ENCODE measurements at regions not wholly inside any gene's neighbourhood (a gene's known extent, or its start where the extent isn't known, plus 50 kb on each side); places are given as distances from the start of the nearest gene placed in this dataset.
"Not testable (repeated sequence)": the region's sequence is repeated elsewhere in the genome, so short reads cannot be mapped to it uniquely, and the experiment has no call there.

DNA sequence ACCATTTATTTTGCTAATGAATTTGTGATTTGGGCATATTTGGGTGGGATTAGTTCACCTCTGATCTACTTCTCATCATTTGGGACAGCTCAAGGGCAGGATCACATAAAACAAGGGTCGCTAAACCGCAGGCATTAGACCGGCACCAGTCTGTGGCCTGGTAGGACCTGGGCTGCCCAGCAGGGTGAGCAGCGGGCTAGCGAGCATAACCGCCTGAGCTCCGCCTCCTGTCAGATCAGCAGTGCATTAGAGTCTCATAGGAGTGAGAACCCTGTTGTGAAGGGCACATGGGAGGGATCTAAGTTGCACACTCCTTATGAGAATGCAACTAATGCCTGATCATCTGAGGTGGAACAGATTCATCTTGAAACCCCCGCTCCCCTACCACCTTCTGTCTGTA lies 785.3 kb downstream of the TRHDE start:
- no peak for DNase-seq

DNA sequence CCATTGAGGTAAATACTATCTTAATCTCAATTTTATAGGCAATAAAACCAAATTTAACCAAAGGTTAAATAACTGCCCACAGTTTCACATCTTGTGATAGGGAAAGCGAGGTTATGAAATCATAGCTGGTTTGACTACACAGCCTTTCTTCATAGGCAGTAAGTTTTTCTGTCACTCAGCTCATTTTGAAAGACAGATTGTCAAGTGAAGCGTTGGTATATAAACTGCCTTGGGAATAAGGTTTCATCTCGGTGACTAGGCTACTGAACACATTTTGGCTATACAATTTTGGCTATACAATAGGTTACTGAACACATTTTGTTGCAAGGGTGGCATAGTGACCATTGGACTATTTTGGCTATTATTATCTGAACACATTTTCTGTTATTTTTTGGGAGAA lies 793.7 kb downstream of the TRHDE start:
- no peak for DNase-seq

DNA sequence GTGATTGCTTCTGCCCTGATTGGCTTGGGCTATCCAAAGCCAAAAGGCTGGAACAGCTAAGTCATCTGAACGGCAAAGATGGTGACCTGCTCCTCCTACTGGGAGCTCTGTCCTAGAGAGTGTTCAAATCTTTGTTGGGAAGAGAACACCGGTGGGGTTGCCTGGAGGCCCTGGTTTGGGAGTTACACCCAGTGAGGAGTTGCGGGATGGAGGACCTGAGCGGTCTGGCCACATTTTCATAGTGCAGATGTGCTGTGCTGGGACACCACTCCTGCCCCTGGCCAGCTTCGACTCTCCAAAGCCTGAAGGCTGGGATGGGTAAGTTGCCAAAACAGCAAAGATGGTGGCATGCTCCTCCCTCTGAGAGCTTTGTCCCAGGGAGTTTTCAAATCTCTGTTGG lies 795.4 kb downstream of the TRHDE start:
- no peak for DNase-seq

DNA sequence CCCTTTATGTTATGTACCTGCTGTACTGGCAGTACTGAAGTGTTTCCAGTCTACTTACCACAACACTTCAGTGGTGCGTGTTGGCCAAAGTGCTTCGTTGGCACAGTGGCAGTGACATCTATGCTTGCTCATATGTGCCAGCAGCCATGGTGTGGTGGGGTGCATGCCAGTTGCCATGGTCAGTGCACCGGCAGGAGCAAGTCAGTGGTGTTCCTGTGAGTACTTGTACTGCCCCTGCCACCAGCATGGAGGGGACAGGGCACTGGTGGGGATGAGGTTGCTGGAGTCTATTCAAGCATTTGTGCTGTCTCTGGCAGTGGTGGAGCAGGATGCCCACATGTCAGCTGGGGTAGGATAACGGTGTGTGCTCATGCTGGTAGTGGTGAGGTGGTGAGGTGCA lies 800.0 kb downstream of the TRHDE start:
- no peak for DNase-seq

DNA sequence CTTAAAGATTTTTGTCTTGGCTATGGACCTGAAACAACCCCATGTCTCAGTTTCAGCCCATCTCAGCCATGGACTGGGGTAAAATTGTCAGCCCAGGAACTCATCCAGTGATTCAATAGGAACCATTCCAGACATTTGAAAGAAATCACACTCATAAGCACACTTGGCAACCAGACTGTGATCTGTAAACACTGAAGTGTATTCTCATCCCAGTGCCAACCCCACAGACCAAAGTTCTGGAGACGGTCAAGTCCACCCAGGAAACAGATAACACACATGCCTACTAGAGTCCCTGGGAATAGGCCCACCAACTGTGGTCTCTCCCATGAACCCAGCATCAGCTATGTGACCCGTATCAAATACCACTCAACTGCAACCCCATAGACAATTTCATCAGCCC lies 804.6 kb downstream of the TRHDE start:
- DNase-seq: no peak

DNA sequence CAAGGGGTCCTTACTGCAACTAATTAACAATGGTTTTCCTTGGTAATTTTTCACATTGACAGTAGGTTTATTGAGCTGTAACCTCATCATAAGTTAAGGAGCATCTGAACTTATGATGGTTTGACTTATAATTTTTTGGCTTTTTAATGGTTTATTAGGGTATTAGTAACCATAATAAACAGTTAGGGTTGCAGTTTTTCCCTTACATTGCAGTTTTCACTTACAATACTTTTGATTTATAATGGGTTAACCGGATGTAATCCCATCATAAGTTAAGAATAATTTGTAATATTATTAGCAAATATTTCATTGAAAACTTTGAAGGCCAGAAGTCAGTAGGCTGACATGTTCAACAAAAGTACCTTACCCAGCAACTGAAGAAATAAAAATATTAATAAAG lies 811.6 kb downstream of the TRHDE start:
- DNase-seq: no peak

DNA sequence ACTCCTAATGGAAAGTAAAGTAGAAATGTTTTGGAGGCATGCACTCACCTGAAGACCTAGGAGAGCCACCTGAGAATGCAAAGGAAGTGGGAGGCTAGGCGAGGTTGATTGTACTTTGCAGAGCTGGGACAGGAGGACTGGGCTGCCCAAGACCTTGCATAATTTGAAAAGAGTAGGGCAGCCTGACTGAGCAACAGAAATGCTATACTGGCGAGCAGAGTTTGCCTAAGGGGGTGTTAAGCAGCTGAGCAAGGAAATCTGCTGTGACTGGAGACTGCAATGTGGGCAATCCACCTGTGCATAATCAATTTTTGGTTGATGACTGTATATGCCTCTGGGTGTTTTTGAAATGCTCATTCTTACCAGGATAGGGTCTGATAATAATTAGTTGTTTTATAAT lies 834.1 kb downstream of the TRHDE start:
- no peak for DNase-seq

DNA sequence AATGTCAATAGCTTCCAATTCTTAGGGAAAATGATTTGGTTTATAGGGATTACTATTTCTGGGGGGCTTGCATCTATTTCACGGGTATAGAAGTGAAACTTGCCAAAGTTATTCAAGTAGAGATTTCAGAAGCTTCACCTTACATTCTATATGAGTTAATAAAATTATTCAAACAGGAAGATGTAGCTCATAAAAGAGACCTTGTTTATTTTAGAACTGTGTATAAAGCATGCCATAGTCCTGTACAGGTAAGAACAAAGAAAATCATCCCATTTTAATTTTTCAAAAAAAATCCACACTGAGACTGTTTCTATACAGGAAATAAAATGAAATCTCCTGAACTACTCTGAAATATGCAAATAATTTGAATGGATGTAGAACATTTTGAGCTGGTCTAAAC lies 834.7 kb downstream of the TRHDE start:
- DNase-seq: no peak

DNA sequence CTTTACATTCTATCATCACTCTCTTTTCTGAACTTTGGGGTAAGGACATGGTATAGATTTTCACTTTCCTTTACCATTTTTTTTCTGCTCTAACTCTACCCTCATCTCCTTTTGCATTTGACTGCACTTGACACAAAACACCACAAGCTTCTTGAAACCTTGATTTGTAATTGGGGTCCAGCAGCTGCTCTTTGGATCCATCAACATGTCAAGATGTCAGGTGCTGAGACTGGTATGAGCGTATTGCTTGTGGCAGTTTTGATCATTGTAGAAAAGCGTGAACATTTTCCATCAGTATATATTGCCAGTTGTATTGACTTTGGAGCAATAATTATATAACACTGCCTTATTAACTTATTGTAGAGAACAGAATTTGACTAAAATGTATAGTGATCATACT lies 838.6 kb downstream of the TRHDE start:
- no peak for DNase-seq

DNA sequence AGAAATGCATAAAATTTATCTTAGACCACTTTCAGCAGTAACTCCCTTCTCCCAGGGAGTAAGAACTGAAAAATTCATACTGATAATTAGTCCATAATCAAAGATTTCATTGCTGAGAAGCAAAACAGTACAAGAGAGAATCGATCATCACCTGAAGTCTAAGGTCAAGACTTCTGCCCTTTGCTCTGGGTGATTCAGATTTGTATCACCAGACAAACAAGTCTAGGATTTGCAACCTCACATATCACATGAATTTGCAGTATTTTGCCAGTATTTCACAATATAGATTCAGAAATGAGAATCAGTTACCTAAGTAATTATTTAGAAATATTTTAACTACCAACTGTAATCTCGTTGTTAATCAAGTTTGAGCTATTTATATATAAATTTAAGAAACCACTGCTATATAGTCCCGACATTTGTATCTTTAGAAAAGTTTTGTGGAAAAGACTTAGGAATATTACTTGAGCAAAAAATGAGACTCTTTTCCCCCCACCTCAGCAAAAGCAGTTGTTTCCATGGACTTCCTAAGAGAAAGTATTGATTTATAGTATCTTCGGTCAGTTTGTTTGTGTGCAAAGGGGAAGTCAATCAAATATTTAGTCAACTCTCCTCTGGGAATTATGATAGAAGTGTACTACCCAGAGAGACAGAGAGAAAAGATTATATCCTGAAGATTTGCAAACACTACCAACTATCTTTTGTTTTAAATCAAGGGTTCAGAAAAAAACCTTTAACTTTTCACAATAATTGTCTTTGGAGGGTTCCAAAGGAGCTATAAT lies 840.1 kb downstream of the TRHDE start:
- no peak for DNase-seq

DNA sequence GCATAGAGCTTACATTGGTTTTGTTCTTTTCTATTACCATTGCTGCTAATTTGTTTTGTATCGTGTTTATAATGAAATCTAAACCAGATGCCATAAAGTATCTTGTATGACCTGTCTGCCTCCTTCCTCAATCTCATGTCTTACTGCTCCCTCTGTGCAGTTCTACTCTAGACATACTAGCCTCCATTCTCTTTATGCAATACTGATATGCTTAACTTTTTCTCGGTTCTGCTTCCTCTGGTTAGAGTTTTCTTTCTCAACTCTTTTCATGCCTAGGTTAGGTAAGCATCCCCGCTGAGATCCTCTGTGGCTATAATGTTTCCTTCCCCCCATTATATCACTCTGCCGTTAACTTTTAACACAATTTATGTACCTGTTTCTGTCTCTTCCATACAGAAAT lies 852.3 kb downstream of the TRHDE start:
- DNase-seq: no peak

DNA sequence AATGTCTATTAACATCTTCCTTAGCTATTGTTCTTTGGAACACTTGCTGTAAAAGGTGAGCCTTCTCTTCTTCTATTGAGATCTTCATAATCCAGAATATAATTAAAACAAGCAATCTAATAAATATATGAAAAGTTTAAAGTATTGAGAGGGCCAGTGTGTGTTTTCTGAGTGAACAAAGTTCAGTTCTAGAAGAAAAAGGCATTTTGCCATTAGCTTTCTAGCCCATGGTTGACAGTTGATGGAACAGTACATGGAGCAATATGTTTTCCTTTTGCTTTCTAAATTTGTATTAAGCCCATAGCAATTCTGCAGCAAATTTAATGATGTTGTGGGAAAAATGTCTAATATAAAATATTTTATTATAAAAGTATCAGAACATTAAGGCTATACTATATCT lies 853.0 kb downstream of the TRHDE start:
- no peak for DNase-seq

DNA sequence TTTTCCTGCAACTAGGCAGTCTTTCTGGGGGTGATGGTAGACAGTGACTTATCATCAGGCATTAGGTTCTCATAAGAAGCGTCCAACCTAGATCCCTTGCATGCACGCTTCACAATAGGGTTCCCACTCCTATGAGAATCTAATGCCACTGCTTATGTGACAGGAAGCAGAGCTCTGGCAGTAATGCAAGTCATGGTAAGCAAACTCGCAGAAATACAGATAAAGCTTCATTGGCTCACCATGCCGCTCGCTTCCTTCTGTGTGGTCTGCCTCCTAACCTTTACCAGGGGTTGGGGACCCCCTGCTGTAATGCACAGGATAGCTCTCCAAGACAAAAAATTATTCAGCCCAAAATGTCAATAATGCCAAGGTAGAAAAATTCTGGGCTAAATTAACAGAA lies 864.2 kb downstream of the TRHDE start:
- DNase-seq: no peak

DNA sequence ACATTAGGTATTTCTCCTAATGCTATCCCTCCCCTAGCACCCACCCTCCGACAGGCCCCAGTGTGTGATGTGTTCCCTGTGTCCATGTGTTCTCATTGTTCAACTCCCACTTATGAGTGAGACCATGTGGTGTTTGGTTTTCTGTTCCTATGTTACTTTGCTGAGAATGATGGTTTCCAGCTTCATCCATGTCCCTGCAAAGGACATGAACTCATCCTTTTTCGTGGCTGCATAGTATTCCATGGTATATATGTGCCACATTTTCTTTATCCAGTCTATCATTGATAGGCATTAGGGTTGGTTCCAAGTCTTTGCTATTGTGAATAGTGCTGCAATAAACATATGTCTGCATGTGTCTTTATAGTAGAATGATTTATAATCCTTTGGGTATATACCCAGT lies 867.5 kb downstream of the TRHDE start:
- DNase-seq: not testable (repeated sequence)

DNA sequence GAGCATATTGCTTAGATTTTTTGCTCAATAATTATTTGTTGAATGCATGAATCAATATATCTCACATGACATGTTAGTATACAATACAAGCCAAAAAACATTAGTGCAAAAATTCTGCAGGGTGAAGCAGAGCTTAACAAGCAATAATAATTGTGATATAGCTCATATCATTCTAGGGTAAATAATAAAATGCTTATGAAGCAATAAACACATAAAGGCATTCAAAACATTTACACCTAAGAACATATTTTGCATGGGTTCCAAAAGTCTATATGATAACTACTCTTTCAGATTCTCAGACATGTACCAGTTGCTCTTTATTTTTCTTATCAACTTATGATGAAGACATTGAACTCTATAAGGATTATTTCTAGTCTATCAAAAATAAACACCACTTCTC lies 886.2 kb downstream of the TRHDE start:
- DNase-seq: no peak

DNA sequence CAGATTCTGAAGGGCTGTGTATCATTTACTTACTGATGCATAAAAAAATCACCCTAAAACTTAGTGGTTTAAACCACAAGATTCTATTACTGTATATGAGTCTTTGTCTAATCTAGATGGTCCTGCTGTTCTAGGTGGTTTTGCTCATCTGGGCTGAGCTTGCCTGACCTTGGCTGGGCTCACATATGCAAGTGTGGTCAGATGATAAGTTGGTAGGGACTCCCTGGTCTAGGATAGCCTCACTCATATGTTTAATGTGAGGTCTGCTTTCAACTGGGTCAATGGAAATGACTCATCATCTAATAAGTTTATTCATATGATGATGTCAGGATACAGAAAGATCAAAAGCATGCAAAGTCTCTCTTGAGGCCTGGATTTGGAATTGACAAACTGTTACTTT lies 887.8 kb downstream of the TRHDE start:
- DNase-seq: no peak

DNA sequence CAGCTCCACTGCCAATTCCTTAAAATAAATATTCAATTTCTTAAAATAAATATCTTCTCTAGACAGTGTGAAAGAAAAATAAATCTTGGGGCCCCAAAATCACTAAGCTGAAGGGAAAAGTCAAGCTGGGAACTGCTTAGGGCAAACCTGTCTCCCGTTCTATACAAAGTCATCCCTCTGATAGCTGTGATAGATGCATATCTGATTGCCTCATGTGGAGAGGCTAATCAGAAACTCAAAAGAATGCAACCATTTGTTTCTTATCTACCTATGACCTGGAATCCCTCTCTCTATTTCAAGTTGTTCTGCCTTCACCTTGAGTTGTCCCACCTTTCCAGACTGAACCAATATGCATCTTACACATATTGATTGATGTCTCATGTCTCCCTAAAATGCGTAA lies 889.8 kb downstream of the TRHDE start:
- DNase-seq: no peak

DNA sequence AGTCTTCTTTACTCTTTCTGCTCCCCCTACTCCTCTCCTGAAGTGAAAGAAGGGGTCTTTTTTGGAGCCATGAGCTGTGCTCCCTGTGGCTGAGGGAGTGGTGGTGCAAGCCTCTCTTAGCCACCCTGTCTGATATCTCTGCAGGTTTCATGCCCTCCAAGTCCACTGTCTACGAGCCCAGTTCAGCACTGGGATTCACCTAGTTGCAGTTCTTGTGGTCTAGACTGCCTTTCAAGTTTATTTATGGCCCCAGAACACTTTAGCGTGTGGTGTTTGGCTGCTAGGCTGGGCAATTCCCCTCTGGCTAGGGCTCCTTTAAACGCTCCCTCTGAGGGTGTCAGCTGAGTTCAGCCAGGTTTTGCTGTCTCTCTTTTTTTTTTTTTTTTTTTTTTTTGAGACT lies 908.6 kb downstream of the TRHDE start:
- DNase-seq: no peak

DNA sequence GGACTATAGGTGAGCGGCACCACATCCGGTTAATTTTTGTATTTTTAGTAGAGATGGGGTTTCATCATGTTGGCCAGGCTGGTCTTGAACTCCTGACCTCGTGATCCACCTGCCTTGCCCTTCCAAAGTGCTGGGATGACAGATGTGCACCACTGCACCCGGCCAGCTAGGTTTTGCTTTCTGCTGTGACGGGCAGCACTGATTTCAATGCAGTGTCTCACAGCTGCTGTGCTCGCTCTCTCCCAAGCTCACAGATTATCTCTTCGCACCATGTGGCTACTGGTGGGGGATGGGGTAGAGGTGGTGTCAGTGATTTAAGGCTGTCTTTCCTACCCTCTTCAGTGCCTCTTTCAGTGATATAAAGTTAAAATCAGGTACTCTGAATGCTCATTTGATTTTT lies 909.1 kb downstream of the TRHDE start:
- no peak for DNase-seq

DNA sequence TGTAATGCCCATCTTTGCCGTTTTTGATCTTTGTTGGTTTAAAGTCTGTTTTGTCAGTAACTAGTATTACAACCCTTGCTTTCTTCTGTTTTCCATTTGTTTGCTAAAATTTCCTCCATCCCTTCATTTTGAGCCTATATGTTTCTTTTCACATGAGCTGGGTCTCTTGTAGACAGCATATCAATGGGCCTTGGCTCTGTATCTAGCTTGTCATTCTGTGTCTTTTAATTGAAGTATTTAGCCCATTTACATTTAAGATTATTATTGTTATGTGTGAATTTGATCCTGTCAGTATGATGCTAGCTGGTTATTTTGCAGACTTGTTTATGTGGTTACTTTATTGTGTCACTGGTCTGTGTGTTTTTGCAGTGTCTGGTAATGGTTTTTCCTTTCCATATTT lies 913.2 kb downstream of the TRHDE start:
- no peak for DNase-seq

DNA sequence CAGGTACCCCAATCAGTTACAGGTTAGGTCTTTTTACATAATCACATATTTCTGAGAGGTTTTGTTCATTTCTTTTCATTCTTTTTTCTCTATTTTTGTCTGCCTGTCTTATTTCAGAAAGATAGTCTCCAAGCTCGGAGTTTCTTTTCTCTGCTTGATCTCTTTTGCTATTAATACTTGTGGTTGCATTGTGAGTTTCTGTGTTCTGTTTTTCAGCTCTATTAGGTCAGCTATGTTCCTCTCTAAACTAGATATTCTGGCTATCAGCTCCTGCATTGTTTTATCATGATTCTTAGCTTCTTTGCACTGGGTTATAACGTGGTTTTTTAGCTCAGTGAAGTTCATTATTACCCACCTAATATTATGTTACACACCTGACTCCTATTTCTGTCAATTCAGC lies 914.1 kb downstream of the TRHDE start:
- no peak for DNase-seq

DNA sequence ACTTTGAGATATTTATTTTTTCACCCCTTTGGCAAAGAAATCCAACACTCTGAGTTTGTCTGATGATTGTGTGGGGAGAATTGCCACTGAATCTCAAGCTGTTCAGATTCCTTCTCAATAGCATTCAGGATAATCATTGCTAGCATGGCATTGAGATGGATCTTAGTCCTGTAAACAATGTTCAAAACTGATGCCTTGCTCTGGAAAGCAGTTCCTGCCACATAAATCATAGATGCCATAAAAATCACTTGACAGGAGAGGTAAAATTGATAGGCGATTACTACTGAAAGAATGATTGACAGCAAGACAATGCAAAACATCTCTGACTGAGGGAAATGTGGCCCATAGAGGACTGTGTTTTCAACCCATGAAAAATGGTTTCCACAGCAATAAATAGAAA lies 915.6 kb downstream of the TRHDE start:
- no peak for DNase-seq

DNA sequence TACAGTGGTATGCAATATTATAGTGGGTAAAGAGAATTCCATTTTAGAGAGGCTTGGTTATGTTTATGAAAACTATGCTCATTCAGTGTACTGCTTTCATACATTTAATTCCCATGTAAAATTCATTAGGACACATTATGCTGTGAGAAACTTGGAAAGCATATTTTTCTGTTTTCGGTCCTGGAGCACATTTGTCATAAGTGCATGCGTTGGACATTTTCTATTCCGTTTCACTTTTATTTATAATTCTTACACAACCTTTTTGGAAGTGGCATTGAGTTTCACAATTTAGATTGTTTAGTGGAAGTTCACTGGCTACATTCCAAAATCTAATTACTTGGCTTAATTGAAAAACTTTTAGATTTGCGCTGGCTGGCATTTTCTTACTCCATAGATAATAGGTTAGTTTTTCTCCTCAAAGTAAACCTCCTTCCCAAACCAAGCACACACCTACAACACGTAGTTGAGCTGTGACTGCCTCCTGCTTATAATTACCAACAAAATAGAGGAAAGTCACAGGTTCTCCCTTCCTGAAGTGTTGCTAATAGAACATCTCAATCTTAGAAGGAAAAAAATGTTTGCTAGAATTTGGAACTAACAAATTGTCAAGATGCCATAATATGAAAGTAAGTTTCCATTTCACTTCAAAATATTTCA lies 938.5 kb downstream of the TRHDE start:
- DNase-seq: no peak

DNA sequence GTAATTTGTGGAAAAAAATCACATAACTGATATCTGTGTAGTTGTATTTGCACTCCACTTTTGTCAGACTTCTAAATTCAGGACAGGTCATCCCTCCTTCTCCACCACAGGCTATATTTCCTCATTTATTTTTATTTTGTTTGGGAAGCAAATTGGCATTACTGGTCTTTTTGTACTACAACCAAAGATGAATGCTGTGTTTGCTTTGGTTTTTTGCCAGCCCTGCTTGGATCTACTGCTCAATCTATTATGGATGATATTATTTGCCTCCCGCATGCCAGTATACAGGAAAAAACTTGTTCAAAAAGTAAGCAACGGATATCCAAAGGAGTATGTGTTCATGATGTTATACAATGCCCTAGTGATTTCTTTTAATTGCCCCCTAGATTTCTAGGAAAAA lies 948.8 kb downstream of the TRHDE start:
- DNase-seq: no peak

DNA sequence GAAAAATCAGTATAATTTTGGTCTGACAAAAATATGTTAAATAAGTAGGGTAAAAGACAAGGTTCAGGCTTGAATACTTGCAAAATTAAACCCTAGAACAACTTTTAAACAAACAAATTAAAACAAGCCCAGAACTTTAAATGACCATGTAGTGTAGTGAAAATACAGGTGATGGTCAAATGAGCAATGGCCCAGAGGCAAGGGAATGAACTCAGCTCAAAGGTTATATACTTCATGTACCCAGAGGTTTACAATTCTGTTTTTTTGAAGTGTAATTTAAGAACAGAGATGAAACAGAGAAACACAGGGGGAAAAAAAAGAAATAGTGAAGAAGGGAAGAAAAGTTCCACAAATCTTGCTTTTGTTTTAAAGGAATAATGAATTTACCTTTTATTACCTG lies 949.2 kb downstream of the TRHDE start:
- DNase-seq: no peak

Data from midbrain (tissue), 1 donor.